Epithelial cell of esophagus (primary cell): ENCODE measurements at regions not wholly inside any gene's neighbourhood (a gene's known extent, or its start where the extent isn't known, plus 50 kb on each side); places are given as distances from the start of the nearest gene placed in this dataset.

Experiments
- DNase-seq: peaks from one replicate; pipeline ENCODE4 v3.0.0; 2010; ENCODE audit warnings: low read depth
- H3K4me3 ChIP-seq: 2 replicates; pipeline ENCODE4 v1.5.1; 2011; ENCODE audit warnings: mild to moderate bottlenecking, low read length, control low read depth
- CTCF ChIP-seq: IDR thresholded peaks from 2 replicates; pipeline ENCODE4 v1.5.1; 2011; ENCODE audit warnings: low read depth, mild to moderate bottlenecking, low read length, control low read depth, inconsistent platforms; ENCODE audit not compliant: insufficient read depth; ENCODE audit errors: missing control alignments

- no peak for DNase-seq
- TF ChIP-seq CTCF, result no peak
- H3K4me3 ChIP-seq, result no peak overlapping the region
These were observed 193.5 kb downstream of the CYYR1 start for GRCh38 chr21:26379561-26379960.

GRCh38 chr21:26377111-26377694 lies 195.9 kb downstream of the CYYR1 start:
- peak; percentile 74 for DNase-seq
- TF ChIP-seq CTCF, result no peak
- H3K4me3 ChIP-seq, result no peak overlapping the region

GRCh38 chr21:26374817-26375216 lies 198.3 kb downstream of the CYYR1 start:
- no peak for DNase-seq
- TF ChIP-seq CTCF, result no peak
- H3K4me3 ChIP-seq, result no peak overlapping the region

GRCh38 chr21:26368591-26369320 lies 198.2 kb upstream of the APP start:
- DNase-seq, result no peak
- TF ChIP-seq CTCF, result no peak
- H3K4me3 ChIP-seq, result no peak overlapping the region

GRCh38 chr21:26366781-26367180 lies 196.2 kb upstream of the APP start:
- no peak overlapping the region for H3K4me3 ChIP-seq
- DNase-seq, result peak; percentile 76
- TF ChIP-seq CTCF, result no peak

- no peak overlapping the region for H3K4me3 ChIP-seq
- no peak for TF ChIP-seq CTCF
- DNase-seq, result peak; percentile 79
These were observed 195.3 kb upstream of the APP start for GRCh38 chr21:26365849-26366248.

GRCh38 chr21:26351661-26352060 lies 181.1 kb upstream of the APP start:
- TF ChIP-seq CTCF, result no peak
- H3K4me3 ChIP-seq, result no peak overlapping the region
- DNase-seq, result peak; percentile 78
